ENCODE measurements at regions not wholly inside any gene's neighbourhood (a gene's known extent, or its start where the extent isn't known, plus 50 kb on each side); places are given as distances from the start of the nearest gene placed in this dataset.

DNA sequence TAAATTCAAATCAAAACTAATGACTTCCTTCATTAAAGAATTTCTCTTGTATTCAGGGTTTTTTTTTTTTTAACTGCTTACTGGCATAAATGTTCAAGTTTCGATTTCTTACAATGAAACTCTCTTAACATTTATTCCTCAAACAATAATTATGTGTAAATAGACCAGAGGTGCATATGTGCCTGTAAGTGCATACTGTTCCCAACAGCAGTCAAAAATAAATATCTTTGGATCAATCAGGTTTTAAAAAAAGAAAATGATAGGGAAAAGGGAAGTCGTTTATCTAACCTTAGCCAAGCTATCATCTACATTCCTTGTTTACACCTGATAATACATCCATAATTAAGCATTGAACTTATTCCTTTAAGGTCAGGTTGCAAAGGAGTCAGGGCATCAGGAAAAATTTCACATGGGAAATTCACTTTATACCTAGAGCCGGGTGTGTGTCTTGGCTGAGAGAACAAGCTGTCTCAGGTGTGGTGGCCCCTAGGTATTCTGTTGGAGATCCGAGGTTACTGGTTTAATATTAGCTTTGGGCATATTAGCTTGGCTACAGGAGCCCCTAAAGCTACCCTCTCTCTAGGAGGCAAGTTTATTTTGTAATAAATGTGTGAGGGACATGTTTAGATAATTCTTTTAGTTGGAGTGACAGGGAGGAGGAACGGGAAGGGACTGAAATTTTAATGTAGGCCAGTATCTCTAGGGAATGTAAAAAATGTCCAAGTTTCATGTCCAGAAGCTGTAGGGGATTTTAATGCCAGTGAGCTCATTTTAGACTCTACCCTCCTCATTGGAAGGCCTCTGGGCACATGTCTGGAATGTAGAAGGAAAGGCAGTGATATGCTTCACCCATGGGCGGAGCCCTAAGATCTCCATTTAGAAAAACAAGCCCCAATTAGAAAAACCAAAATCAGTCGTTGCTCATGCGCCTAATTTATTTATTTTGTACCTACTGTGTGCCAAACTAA lies 327.9 kb upstream of the PROX1 start:
- TF ChIP-seq, protein P1, sequence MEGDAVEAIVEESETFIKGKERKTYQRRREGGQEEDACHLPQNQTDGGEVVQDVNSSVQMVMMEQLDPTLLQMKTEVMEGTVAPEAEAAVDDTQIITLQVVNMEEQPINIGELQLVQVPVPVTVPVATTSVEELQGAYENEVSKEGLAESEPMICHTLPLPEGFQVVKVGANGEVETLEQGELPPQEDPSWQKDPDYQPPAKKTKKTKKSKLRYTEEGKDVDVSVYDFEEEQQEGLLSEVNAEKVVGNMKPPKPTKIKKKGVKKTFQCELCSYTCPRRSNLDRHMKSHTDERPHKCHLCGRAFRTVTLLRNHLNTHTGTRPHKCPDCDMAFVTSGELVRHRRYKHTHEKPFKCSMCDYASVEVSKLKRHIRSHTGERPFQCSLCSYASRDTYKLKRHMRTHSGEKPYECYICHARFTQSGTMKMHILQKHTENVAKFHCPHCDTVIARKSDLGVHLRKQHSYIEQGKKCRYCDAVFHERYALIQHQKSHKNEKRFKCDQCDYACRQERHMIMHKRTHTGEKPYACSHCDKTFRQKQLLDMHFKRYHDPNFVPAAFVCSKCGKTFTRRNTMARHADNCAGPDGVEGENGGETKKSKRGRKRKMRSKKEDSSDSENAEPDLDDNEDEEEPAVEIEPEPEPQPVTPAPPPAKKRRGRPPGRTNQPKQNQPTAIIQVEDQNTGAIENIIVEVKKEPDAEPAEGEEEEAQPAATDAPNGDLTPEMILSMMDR (IDR thresholded peaks at IDR 0.05; ENCODE audit: low read depth, low read length, missing control alignments): no peak
- no peak overlapping the region for H3K4me3 ChIP-seq (replicated peaks; ENCODE audit: low read depth, low read length)
- DNase-seq (ENCODE audit: extremely low read depth, low read depth): no peak

- H3K4me3 ChIP-seq (replicated peaks; ENCODE audit: low read depth, low read length): no peak overlapping the region
- TF ChIP-seq, protein P1 (IDR thresholded peaks at IDR 0.05; ENCODE audit: low read depth, low read length, missing control alignments): no peak
- no peak for DNase-seq (ENCODE audit: extremely low read depth, low read depth)
These were observed 326.5 kb upstream of the PROX1 start for GRCh38 chr1:213661302-213661701.

DNA sequence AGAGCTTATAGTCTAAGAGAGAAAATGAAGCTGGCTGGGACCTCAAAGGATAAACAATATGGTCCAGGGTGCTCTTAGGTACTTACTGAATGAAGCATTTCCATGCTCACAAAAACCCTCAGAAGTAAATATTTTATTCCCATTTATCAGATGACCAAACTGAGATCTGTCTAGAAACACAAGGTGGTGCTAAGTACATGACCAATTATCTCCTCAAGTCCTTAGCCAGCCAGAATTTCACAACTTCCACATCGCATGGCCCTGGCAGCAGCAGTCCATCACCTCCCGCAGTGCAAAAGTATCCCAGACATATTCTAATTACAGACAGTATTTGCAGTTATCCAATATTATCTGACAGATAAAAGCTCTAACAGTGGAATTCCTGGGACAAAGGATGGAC lies 321.7 kb upstream of the PROX1 start:
- H3K4me3 ChIP-seq (replicated peaks; ENCODE audit: low read depth, low read length): no peak overlapping the region
- DNase-seq (ENCODE audit: extremely low read depth, low read depth): no peak
- TF ChIP-seq, protein P1 (IDR thresholded peaks at IDR 0.05; ENCODE audit: low read depth, low read length, missing control alignments): no peak

GRCh38 chr1:213666922-213667321 lies 320.9 kb upstream of the PROX1 start:
- TF ChIP-seq, protein P1 (IDR thresholded peaks at IDR 0.05; ENCODE audit: low read depth, low read length, missing control alignments): no peak
- no peak for DNase-seq (ENCODE audit: extremely low read depth, low read depth)
- H3K4me3 ChIP-seq (replicated peaks; ENCODE audit: low read depth, low read length): no peak overlapping the region

GRCh38 chr1:213669512-213669911 lies 318.3 kb upstream of the PROX1 start:
- H3K4me3 ChIP-seq (replicated peaks; ENCODE audit: low read depth, low read length): no peak overlapping the region
- TF ChIP-seq, protein P1 (IDR thresholded peaks at IDR 0.05; ENCODE audit: low read depth, low read length, missing control alignments): no peak
- no peak for DNase-seq (ENCODE audit: extremely low read depth, low read depth)

- DNase-seq (ENCODE audit: extremely low read depth, low read depth): no peak
- TF ChIP-seq, protein P1 (IDR thresholded peaks at IDR 0.05; ENCODE audit: low read depth, low read length, missing control alignments): no peak
- H3K4me3 ChIP-seq (replicated peaks; ENCODE audit: low read depth, low read length): no peak overlapping the region
These were observed 317.6 kb upstream of the PROX1 start for GRCh38 chr1:213669964-213670691.
